ENCODE measurements at regions not wholly inside any gene's neighbourhood (a gene's known extent, or its start where the extent isn't known, plus 50 kb on each side); places are given as distances from the start of the nearest gene placed in this dataset.

GRCh38 chr5:73317523-73317922, 131.1 kb downstream of the FOXD1 start:
- TF ChIP-seq CTCF (IDR thresholded peaks at IDR 0.05; ENCODE audit: poor library complexity): no peak
- no peak for TF ChIP-seq EZH2phosphoT487 (IDR thresholded peaks at IDR 0.05; ENCODE audit: low read depth, severe bottlenecking, unreplicated experiment)
- no peak for TF ChIP-seq EZH2 (IDR thresholded peaks at IDR 0.05; ENCODE audit: borderline replicate concordance)
